ENCODE measurements at regions not wholly inside any gene's neighbourhood (a gene's known extent, or its start where the extent isn't known, plus 50 kb on each side); places are given as distances from the start of the nearest gene placed in this dataset.

- TF ChIP-seq, protein P1, sequence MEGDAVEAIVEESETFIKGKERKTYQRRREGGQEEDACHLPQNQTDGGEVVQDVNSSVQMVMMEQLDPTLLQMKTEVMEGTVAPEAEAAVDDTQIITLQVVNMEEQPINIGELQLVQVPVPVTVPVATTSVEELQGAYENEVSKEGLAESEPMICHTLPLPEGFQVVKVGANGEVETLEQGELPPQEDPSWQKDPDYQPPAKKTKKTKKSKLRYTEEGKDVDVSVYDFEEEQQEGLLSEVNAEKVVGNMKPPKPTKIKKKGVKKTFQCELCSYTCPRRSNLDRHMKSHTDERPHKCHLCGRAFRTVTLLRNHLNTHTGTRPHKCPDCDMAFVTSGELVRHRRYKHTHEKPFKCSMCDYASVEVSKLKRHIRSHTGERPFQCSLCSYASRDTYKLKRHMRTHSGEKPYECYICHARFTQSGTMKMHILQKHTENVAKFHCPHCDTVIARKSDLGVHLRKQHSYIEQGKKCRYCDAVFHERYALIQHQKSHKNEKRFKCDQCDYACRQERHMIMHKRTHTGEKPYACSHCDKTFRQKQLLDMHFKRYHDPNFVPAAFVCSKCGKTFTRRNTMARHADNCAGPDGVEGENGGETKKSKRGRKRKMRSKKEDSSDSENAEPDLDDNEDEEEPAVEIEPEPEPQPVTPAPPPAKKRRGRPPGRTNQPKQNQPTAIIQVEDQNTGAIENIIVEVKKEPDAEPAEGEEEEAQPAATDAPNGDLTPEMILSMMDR (IDR thresholded peaks at IDR 0.05; ENCODE audit: low read length): no peak
- no peak for TF ChIP-seq EZH2 (optimal IDR thresholded peaks at IDR 0.05; ENCODE audit: low read depth, low read length)
Observed at GRCh38 chr14:94713115-94713514, 56.8 kb downstream of the GSC start.

Data from MM.1S (cell line).